GM23248 (cell line): ENCODE measurements at regions not wholly inside any gene's neighbourhood (a gene's known extent, or its start where the extent isn't known, plus 50 kb on each side); places are given as distances from the start of the nearest gene placed in this dataset.

Experiments
- EZH2 ChIP-seq: fragments of 200-600 bp; sonication (generic); IDR thresholded peaks from 2 replicates; pipeline ENCODE4 v1.6.1; 2018; ENCODE audit warnings: antibody characterized with exemption, mild to moderate bottlenecking; ENCODE audit not compliant: insufficient read depth, poor library complexity, severe bottlenecking
- EZH2phosphoT487 ChIP-seq: fragments of 200-600 bp; sonication (generic); IDR thresholded peaks from 2 replicates; pipeline ENCODE4 v1.6.1; 2018; ENCODE audit warnings: antibody characterized with exemption, moderate library complexity, mild to moderate bottlenecking, low read depth; ENCODE audit not compliant: insufficient read depth

DNA sequence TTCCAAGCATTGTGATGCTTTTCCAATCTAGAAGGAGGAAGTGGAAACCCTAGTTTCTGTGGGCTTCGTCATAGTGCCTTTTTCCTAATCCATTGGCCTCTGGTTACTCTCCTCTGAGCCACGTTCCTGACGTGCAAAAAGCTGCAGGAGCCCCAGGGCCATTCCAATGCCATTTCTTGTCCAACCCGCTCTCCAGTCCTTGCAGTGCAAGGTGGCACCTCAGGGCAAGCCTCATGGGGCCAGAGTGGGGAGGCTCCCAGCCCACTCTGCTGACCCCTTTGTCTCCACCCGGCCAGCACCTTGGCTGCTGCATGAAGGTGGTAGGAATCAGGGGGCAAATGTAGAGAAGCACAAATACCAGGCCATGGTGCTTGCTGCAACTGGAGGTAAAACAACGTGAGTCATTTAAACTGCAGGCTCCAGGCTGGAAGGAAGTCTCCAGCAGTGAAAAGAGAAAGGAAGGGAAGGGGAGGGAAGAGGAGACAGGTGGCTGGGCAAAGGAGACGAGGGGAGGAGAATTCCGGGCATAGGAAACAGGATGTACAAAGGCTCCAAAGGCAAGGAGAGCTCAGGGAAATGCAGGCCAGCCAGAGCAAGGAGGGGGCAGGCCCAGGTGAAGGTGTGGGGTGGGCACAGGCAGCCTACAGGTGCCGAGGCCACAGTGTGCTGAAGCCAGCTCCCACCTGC, 168.2 kb upstream of the TNRC6C start:
- TF ChIP-seq EZH2: no peak
- TF ChIP-seq EZH2phosphoT487: no peak
